ENCODE measurements at regions not wholly inside any gene's neighbourhood (a gene's known extent, or its start where the extent isn't known, plus 50 kb on each side); places are given as distances from the start of the nearest gene placed in this dataset.
"Not testable (repeated sequence)": the region's sequence is repeated elsewhere in the genome, so short reads cannot be mapped to it uniquely, and the experiment has no call there.

DNA sequence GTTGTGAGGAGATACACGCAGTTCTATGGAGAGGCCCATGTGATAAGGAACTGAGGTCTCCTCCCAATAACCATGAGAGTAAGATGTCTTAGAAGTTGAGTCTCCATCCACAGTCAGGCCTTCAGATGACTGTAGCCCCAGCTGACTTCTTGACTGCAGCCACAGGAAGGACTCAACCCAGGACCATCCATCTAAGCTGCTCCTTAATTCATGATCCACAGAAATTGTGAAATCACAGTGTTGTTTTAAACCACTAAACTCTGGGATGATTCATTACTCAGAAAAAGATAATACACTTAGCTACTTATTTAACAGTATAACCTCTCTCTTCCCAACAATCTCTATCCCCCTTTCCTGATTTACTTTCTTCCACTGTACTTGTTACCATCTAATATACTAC, 173.3 kb downstream of the ALDH1A2 start:
- TF ChIP-seq SPI1 (IDR thresholded peaks at IDR 0.05; ENCODE audit: borderline replicate concordance, low read depth), result no peak
- TF ChIP-seq GABPA (IDR thresholded peaks at IDR 0.05; ENCODE audit: low read depth), result no peak
- TF ChIP-seq, protein P1, sequence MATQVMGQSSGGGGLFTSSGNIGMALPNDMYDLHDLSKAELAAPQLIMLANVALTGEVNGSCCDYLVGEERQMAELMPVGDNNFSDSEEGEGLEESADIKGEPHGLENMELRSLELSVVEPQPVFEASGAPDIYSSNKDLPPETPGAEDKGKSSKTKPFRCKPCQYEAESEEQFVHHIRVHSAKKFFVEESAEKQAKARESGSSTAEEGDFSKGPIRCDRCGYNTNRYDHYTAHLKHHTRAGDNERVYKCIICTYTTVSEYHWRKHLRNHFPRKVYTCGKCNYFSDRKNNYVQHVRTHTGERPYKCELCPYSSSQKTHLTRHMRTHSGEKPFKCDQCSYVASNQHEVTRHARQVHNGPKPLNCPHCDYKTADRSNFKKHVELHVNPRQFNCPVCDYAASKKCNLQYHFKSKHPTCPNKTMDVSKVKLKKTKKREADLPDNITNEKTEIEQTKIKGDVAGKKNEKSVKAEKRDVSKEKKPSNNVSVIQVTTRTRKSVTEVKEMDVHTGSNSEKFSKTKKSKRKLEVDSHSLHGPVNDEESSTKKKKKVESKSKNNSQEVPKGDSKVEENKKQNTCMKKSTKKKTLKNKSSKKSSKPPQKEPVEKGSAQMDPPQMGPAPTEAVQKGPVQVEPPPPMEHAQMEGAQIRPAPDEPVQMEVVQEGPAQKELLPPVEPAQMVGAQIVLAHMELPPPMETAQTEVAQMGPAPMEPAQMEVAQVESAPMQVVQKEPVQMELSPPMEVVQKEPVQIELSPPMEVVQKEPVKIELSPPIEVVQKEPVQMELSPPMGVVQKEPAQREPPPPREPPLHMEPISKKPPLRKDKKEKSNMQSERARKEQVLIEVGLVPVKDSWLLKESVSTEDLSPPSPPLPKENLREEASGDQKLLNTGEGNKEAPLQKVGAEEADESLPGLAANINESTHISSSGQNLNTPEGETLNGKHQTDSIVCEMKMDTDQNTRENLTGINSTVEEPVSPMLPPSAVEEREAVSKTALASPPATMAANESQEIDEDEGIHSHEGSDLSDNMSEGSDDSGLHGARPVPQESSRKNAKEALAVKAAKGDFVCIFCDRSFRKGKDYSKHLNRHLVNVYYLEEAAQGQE (IDR thresholded peaks at IDR 0.05; ENCODE audit: insufficient replicate concordance, low read depth), result no peak
- TF ChIP-seq, protein P2, sequence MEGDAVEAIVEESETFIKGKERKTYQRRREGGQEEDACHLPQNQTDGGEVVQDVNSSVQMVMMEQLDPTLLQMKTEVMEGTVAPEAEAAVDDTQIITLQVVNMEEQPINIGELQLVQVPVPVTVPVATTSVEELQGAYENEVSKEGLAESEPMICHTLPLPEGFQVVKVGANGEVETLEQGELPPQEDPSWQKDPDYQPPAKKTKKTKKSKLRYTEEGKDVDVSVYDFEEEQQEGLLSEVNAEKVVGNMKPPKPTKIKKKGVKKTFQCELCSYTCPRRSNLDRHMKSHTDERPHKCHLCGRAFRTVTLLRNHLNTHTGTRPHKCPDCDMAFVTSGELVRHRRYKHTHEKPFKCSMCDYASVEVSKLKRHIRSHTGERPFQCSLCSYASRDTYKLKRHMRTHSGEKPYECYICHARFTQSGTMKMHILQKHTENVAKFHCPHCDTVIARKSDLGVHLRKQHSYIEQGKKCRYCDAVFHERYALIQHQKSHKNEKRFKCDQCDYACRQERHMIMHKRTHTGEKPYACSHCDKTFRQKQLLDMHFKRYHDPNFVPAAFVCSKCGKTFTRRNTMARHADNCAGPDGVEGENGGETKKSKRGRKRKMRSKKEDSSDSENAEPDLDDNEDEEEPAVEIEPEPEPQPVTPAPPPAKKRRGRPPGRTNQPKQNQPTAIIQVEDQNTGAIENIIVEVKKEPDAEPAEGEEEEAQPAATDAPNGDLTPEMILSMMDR (IDR thresholded peaks at IDR 0.05; ENCODE audit: insufficient read depth, low read length), result no peak
- no peak for TF ChIP-seq POLR2AphosphoS5 (IDR thresholded peaks at IDR 0.05; ENCODE audit: low read depth)
- H3K27me3 ChIP-seq (ENCODE audit: insufficient read depth, poor library complexity, severe bottlenecking), result no peaks in the 10 kb centered on the region
- no peak for DNase-seq (ENCODE audit: low read depth in 1 of 2, low spot score in 1 of 2)
- no peak overlapping the region for H3K27ac ChIP-seq (replicated peaks)
- no peak overlapping the region for H3K4me3 ChIP-seq (replicated peaks; ENCODE audit: insufficient read depth, low read length)

- no peak for TF ChIP-seq SPI1 (IDR thresholded peaks at IDR 0.05; ENCODE audit: borderline replicate concordance, low read depth)
- H3K4me3 ChIP-seq (replicated peaks; ENCODE audit: insufficient read depth, low read length), result no peak overlapping the region
- no peak overlapping the region for H3K27ac ChIP-seq (replicated peaks)
- H3K27me3 ChIP-seq (ENCODE audit: insufficient read depth, poor library complexity, severe bottlenecking), result no peaks in the 10 kb centered on the region
- DNase-seq (ENCODE audit: low read depth in 1 of 2, low spot score in 1 of 2), result no peak
Observed at GRCh38 chr15:57893040-57893439, 172.5 kb downstream of the ALDH1A2 start.

GRCh38 chr15:57895291-57895690, 170.2 kb downstream of the ALDH1A2 start:
- no peak for DNase-seq (ENCODE audit: low read depth in 1 of 2, low spot score in 1 of 2)
- H3K27ac ChIP-seq (replicated peaks), result no peak overlapping the region
- no peak overlapping the region for H3K4me3 ChIP-seq (replicated peaks; ENCODE audit: insufficient read depth, low read length)
- no peaks in the 10 kb centered on the region for H3K27me3 ChIP-seq (ENCODE audit: insufficient read depth, poor library complexity, severe bottlenecking)
- TF ChIP-seq SPI1 (IDR thresholded peaks at IDR 0.05; ENCODE audit: borderline replicate concordance, low read depth) (no peak), POLR2AphosphoS5 (IDR thresholded peaks at IDR 0.05; ENCODE audit: low read depth) (no peak), GABPA (IDR thresholded peaks at IDR 0.05; ENCODE audit: low read depth) (no peak)
- TF ChIP-seq, protein P1 (IDR thresholded peaks at IDR 0.05; ENCODE audit: insufficient replicate concordance, low read depth), result no peak
- TF ChIP-seq, protein P2 (IDR thresholded peaks at IDR 0.05; ENCODE audit: insufficient read depth, low read length), result no peak

DNA sequence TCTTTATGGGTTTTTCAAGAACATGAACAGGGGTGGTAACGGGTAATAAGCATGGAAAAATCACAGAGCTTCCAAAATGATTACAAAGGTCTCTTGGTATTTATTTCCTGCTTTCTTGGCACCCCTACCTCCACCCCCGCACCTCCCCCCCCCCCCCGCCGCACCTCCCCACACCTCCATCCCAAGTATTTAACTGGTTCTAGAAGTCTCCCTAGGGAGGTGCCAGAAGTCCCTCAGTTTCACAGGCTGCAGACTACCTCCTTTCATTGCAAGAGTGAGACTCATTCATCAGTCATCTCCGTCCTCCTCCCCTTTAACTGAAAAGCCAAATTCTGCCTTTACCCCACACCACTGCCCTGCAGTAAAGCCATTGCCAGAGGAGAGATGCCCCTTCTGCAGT, 169.4 kb downstream of the ALDH1A2 start:
- no peak overlapping the region for H3K27ac ChIP-seq (replicated peaks)
- DNase-seq (ENCODE audit: low read depth in 1 of 2, low spot score in 1 of 2), result no peak
- no peak overlapping the region for H3K4me3 ChIP-seq (replicated peaks; ENCODE audit: insufficient read depth, low read length)
- no peak for TF ChIP-seq POLR2AphosphoS5 (IDR thresholded peaks at IDR 0.05; ENCODE audit: low read depth)
- TF ChIP-seq, protein P1 (IDR thresholded peaks at IDR 0.05; ENCODE audit: insufficient replicate concordance, low read depth), result no peak
- no peak for TF ChIP-seq SPI1 (IDR thresholded peaks at IDR 0.05; ENCODE audit: borderline replicate concordance, low read depth)
- no peak for TF ChIP-seq GABPA (IDR thresholded peaks at IDR 0.05; ENCODE audit: low read depth)
- TF ChIP-seq, protein P2 (IDR thresholded peaks at IDR 0.05; ENCODE audit: insufficient read depth, low read length), result no peak
- H3K27me3 ChIP-seq (ENCODE audit: insufficient read depth, poor library complexity, severe bottlenecking), result no peaks in the 10 kb centered on the region

- not testable (repeated sequence) for DNase-seq (ENCODE audit: low read depth in 1 of 2, low spot score in 1 of 2); H3K4me3 ChIP-seq (replicated peaks; ENCODE audit: insufficient read depth, low read length); H3K27ac ChIP-seq (replicated peaks); H3K27me3 ChIP-seq (ENCODE audit: insufficient read depth, poor library complexity, severe bottlenecking)
Observed at GRCh38 chr15:57896899-57897298, 168.6 kb downstream of the ALDH1A2 start.
